ENCODE measurements at regions not wholly inside any gene's neighbourhood (a gene's known extent, or its start where the extent isn't known, plus 50 kb on each side); places are given as distances from the start of the nearest gene placed in this dataset.

DNA sequence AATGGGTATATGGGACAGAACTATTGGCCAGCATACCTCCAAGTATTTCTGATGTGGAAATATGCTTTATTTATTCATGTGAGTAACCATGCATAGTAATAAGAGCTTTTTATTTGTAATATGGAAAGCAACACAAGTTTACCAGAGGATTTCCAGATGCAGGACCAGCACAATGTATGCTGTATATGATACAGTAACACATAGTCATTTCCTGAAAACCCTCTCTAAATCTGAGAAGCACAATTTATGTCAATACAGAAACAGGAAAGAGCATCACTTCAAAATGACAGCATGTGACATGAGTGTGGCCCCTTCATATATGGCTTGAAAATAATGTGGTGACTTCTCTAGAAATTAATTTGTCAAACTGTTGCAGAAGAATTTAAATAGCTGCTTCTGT lies 1134.7 kb upstream of the ADGRL2 start:
- Histone ChIP-seq H3K9me2 (ENCODE audit: insufficient read depth, low read length) (no peaks in the 10 kb centered on the region), H2AFZ (ENCODE audit: low read depth, low read length) (no peak overlapping the region), H3K27me3 (ENCODE audit: insufficient read depth, low read depth, low read length) (no peaks in the 10 kb centered on the region), H3K9me3 (ENCODE audit: low read length) (no peaks in the 10 kb centered on the region), H3K36me3 (ENCODE audit: insufficient read depth, low read length) (no peaks in the 10 kb centered on the region), H3K4me3 (ENCODE audit: low read length) (no peak overlapping the region), H3K9ac (ENCODE audit: low read length) (no peak overlapping the region), H3F3A (ENCODE audit: insufficient read depth, low read length, poor library complexity, severe bottlenecking) (no peaks in the 10 kb centered on the region), H3K4me2 (ENCODE audit: low read length) (no peak overlapping the region), H3K27ac (ENCODE audit: low read length) (no peak overlapping the region), H4K20me1 (ENCODE audit: insufficient read depth) (no peaks in the 10 kb centered on the region), H3K79me2 (replicated peaks; ENCODE audit: insufficient read depth, low read length) (no peaks in the 10 kb centered on the region)
- no peak for TF ChIP-seq EZH2 (IDR thresholded peaks at IDR 0.05; ENCODE audit: borderline replicate concordance, insufficient read depth, low read length, poor library complexity, severe bottlenecking)
- no peak for TF ChIP-seq SMC3 (conservative IDR thresholded peaks at IDR 0.05; ENCODE audit: poor library complexity)
- no peak for TF ChIP-seq POLR2AphosphoS5 (IDR thresholded peaks at IDR 0.05)
- no peak for TF ChIP-seq EP300 (conservative IDR thresholded peaks at IDR 0.05; ENCODE audit: poor library complexity, severe bottlenecking)
- TF ChIP-seq, protein P1, sequence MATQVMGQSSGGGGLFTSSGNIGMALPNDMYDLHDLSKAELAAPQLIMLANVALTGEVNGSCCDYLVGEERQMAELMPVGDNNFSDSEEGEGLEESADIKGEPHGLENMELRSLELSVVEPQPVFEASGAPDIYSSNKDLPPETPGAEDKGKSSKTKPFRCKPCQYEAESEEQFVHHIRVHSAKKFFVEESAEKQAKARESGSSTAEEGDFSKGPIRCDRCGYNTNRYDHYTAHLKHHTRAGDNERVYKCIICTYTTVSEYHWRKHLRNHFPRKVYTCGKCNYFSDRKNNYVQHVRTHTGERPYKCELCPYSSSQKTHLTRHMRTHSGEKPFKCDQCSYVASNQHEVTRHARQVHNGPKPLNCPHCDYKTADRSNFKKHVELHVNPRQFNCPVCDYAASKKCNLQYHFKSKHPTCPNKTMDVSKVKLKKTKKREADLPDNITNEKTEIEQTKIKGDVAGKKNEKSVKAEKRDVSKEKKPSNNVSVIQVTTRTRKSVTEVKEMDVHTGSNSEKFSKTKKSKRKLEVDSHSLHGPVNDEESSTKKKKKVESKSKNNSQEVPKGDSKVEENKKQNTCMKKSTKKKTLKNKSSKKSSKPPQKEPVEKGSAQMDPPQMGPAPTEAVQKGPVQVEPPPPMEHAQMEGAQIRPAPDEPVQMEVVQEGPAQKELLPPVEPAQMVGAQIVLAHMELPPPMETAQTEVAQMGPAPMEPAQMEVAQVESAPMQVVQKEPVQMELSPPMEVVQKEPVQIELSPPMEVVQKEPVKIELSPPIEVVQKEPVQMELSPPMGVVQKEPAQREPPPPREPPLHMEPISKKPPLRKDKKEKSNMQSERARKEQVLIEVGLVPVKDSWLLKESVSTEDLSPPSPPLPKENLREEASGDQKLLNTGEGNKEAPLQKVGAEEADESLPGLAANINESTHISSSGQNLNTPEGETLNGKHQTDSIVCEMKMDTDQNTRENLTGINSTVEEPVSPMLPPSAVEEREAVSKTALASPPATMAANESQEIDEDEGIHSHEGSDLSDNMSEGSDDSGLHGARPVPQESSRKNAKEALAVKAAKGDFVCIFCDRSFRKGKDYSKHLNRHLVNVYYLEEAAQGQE (IDR thresholded peaks at IDR 0.05; ENCODE audit: borderline replicate concordance), result no peak
- TF ChIP-seq RAD21 (conservative IDR thresholded peaks at IDR 0.05), result no peak
- TF ChIP-seq MXI1 (conservative IDR thresholded peaks at IDR 0.05; ENCODE audit: poor library complexity, severe bottlenecking), result no peak
- TF ChIP-seq, protein P2, sequence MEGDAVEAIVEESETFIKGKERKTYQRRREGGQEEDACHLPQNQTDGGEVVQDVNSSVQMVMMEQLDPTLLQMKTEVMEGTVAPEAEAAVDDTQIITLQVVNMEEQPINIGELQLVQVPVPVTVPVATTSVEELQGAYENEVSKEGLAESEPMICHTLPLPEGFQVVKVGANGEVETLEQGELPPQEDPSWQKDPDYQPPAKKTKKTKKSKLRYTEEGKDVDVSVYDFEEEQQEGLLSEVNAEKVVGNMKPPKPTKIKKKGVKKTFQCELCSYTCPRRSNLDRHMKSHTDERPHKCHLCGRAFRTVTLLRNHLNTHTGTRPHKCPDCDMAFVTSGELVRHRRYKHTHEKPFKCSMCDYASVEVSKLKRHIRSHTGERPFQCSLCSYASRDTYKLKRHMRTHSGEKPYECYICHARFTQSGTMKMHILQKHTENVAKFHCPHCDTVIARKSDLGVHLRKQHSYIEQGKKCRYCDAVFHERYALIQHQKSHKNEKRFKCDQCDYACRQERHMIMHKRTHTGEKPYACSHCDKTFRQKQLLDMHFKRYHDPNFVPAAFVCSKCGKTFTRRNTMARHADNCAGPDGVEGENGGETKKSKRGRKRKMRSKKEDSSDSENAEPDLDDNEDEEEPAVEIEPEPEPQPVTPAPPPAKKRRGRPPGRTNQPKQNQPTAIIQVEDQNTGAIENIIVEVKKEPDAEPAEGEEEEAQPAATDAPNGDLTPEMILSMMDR (IDR thresholded peaks at IDR 0.05; ENCODE audit: poor library complexity, severe bottlenecking), result no peak
- no peak for TF ChIP-seq TAF1 (IDR thresholded peaks at IDR 0.05; ENCODE audit: low read depth)

DNA sequence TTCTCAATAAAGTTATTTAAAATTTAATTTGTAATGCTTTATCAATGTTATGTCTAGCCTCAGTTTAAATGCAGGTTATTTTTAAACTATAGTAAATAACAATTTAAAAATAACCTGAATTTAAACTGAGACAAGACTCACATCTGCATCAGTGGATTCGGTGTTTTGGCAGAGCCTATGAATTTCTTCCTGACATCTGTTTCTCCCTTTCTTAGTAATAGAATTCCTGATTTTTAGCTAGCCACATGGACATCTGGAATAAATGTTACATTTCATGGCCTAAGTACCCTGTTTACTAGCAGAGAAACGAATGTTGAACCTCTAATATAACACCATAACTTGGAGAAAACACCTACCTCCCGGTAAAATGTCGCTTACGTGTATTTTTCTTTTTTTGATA lies 1141.6 kb upstream of the ADGRL2 start:
- TF ChIP-seq RAD21 (conservative IDR thresholded peaks at IDR 0.05) (no peak), EZH2 (IDR thresholded peaks at IDR 0.05; ENCODE audit: borderline replicate concordance, insufficient read depth, low read length, poor library complexity, severe bottlenecking) (no peak), POLR2AphosphoS5 (IDR thresholded peaks at IDR 0.05) (no peak), EP300 (conservative IDR thresholded peaks at IDR 0.05; ENCODE audit: poor library complexity, severe bottlenecking) (no peak), MXI1 (conservative IDR thresholded peaks at IDR 0.05; ENCODE audit: poor library complexity, severe bottlenecking) (no peak), TAF1 (IDR thresholded peaks at IDR 0.05; ENCODE audit: low read depth) (no peak), SMC3 (conservative IDR thresholded peaks at IDR 0.05; ENCODE audit: poor library complexity) (no peak)
- TF ChIP-seq, protein P2 (IDR thresholded peaks at IDR 0.05; ENCODE audit: poor library complexity, severe bottlenecking), result no peak
- TF ChIP-seq, protein P1 (IDR thresholded peaks at IDR 0.05; ENCODE audit: borderline replicate concordance), result no peak
- no peaks in the 10 kb centered on the region for H3K9me2 ChIP-seq (ENCODE audit: insufficient read depth, low read length)

More for the DNA sequence above, 1141.6 kb upstream of the ADGRL2 start:
- Histone ChIP-seq H3F3A (ENCODE audit: insufficient read depth, low read length, poor library complexity, severe bottlenecking) (no peaks in the 10 kb centered on the region), H3K9me3 (ENCODE audit: low read length) (no peaks in the 10 kb centered on the region), H3K27ac (ENCODE audit: low read length) (no peak overlapping the region), H3K9ac (ENCODE audit: low read length) (no peak overlapping the region), H3K27me3 (ENCODE audit: insufficient read depth, low read depth, low read length) (no peaks in the 10 kb centered on the region), H3K79me2 (replicated peaks; ENCODE audit: insufficient read depth, low read length) (no peaks in the 10 kb centered on the region), H3K36me3 (ENCODE audit: insufficient read depth, low read length) (no peaks in the 10 kb centered on the region), H3K4me2 (ENCODE audit: low read length) (no peak overlapping the region), H4K20me1 (ENCODE audit: insufficient read depth) (no peaks in the 10 kb centered on the region), H2AFZ (ENCODE audit: low read depth, low read length) (no peak overlapping the region), H3K4me3 (ENCODE audit: low read length) (no peak overlapping the region)

All from neural cell (in vitro differentiated cells).